ENCODE measurements at regions not wholly inside any gene's neighbourhood (a gene's known extent, or its start where the extent isn't known, plus 50 kb on each side); places are given as distances from the start of the nearest gene placed in this dataset.
"Not testable (repeated sequence)": the region's sequence is repeated elsewhere in the genome, so short reads cannot be mapped to it uniquely, and the experiment has no call there.

DNA sequence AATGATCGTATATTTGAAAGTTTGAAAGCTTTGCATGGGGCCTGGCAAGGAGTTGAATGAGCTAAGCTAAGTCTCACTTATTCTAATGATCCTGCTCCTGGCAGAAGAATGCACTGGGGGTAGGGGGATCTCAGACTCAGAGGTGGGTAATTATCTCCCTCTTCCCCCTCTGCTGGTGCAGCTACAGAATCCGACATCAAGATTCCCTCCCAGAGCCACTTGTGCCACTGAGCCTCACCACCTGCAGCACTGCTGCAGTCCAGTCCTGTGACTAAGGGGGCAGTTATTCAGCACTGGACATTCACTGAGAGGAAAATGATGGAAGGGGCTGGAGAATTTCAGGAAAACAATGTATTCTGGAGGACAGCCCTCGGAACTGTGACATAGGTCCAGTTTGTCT, 205.8 kb downstream of the DEPDC1B start:
- H3K9me3 ChIP-seq (ENCODE audit: insufficient read depth, low read depth), result no peaks in the 10 kb centered on the region
- no peak overlapping the region for H3K4me3 ChIP-seq
- intact Hi-C loops (cut with micrococcal nuclease; ENCODE audit: unreplicated experiment), result no loop called here
- peaks cover 7% of the 10 kb centered on the region; the same call in 1 of the 2 replicates for H3K4me1 ChIP-seq (replicated peaks; ENCODE audit: insufficient read depth)
- no peaks in the 10 kb centered on the region for H3K9me2 ChIP-seq (ENCODE audit: insufficient read depth)
- no peak overlapping the region for H3K4me2 ChIP-seq
- H3K27me3 ChIP-seq (ENCODE audit: insufficient read depth, low read depth), result no peaks in the 10 kb centered on the region
- ChIA-PET POLR2A (ENCODE audit: unreplicated experiment) (no interaction called here), CTCF (no interaction called here)
- no peak overlapping the region for H2AFZ ChIP-seq
- DNase-seq, result no peak
- H3K36me3 ChIP-seq (ENCODE audit: low read depth), result no peaks in the 10 kb centered on the region
- no peak overlapping the region for H3K27ac ChIP-seq
- no peaks in the 10 kb centered on the region for H3K79me2 ChIP-seq (ENCODE audit: low read depth)
- TF ChIP-seq EZH2 (IDR thresholded peaks at IDR 0.05; ENCODE audit: low read depth), result no peak
- TF ChIP-seq, protein P1, sequence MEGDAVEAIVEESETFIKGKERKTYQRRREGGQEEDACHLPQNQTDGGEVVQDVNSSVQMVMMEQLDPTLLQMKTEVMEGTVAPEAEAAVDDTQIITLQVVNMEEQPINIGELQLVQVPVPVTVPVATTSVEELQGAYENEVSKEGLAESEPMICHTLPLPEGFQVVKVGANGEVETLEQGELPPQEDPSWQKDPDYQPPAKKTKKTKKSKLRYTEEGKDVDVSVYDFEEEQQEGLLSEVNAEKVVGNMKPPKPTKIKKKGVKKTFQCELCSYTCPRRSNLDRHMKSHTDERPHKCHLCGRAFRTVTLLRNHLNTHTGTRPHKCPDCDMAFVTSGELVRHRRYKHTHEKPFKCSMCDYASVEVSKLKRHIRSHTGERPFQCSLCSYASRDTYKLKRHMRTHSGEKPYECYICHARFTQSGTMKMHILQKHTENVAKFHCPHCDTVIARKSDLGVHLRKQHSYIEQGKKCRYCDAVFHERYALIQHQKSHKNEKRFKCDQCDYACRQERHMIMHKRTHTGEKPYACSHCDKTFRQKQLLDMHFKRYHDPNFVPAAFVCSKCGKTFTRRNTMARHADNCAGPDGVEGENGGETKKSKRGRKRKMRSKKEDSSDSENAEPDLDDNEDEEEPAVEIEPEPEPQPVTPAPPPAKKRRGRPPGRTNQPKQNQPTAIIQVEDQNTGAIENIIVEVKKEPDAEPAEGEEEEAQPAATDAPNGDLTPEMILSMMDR (conservative IDR thresholded peaks at IDR 0.05), result no peak
- H4K20me1 ChIP-seq (ENCODE audit: insufficient read depth), result no peaks in the 10 kb centered on the region
- BruUV-seq (replicated peaks), result no TSS peak
- H3F3A ChIP-seq (ENCODE audit: insufficient read depth, low read depth), result no peaks in the 10 kb centered on the region

DNA sequence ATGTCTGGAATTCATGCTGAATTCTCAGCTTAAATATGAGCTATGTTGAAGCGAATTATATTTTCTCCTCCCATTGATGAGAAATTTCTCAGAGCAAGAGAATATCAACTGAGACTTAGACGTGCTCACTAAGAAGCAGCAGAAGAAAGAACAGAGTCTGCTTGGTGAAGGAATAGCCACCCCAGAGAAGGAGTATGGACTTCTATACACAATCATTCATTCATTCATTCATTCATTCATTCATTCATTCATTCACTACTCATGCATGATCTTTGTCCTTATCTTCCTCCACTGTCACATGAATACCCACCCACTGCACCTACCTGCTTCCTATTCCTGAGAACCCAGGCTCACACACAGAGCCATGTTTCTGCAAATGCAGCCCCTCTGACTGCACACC, 206.6 kb downstream of the DEPDC1B start:
- H3K27ac ChIP-seq, result no peak overlapping the region
- BruUV-seq (replicated peaks), result no TSS peak
- TF ChIP-seq, protein P1 (conservative IDR thresholded peaks at IDR 0.05), result no peak
- no peak for TF ChIP-seq EZH2 (IDR thresholded peaks at IDR 0.05; ENCODE audit: low read depth)
- intact Hi-C loops (cut with micrococcal nuclease; ENCODE audit: unreplicated experiment), result no loop called here
- H3F3A ChIP-seq (ENCODE audit: insufficient read depth, low read depth), result peaks cover 2% of the 10 kb centered on the region; the same call in 1 of the 2 replicates
- ChIA-PET POLR2A (ENCODE audit: unreplicated experiment) (no interaction called here), CTCF (no interaction called here)
- H3K4me2 ChIP-seq, result no peak overlapping the region
- peaks cover 11% of the 10 kb centered on the region; the same call in 1 of the 2 replicates for H3K4me1 ChIP-seq (replicated peaks; ENCODE audit: insufficient read depth)
- no peaks in the 10 kb centered on the region for H3K79me2 ChIP-seq (ENCODE audit: low read depth)
- no peak for DNase-seq
- H3K9me3 ChIP-seq (ENCODE audit: insufficient read depth, low read depth), result no peaks in the 10 kb centered on the region
- no peaks in the 10 kb centered on the region for H3K27me3 ChIP-seq (ENCODE audit: insufficient read depth, low read depth)
- H3K9me2 ChIP-seq (ENCODE audit: insufficient read depth), result no peaks in the 10 kb centered on the region
- H3K36me3 ChIP-seq (ENCODE audit: low read depth), result no peaks in the 10 kb centered on the region
- no peaks in the 10 kb centered on the region for H4K20me1 ChIP-seq (ENCODE audit: insufficient read depth)
- no peak overlapping the region for H2AFZ ChIP-seq
- H3K4me3 ChIP-seq, result no peak overlapping the region

DNA sequence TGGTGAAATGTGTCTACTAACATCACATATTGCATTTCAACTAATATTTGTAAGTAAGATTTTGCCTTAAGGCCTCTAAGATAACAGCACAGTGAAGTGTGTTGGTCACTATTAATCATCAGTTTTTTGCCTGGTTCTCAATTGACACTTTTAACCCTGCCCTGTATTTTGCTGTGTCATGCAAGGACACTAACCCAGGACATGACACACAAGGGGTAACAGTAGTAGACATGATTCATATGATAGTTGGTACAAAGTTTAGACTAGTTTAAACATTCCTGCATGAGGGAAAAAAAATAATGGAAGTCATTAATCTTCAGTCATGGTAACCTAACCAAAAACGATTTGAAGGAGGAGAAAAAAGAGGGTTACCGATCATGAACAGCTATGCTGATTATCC, 207.0 kb downstream of the DEPDC1B start:
- H3K9me3 ChIP-seq (ENCODE audit: insufficient read depth, low read depth), result no peaks in the 10 kb centered on the region
- CTCF ChIA-PET, result no interaction called here
- H3K79me2 ChIP-seq (ENCODE audit: low read depth), result no peaks in the 10 kb centered on the region
- peaks cover 11% of the 10 kb centered on the region; the same call in 1 of the 2 replicates for H3K4me1 ChIP-seq (replicated peaks; ENCODE audit: insufficient read depth)
- no peak overlapping the region for H3K4me2 ChIP-seq
- H4K20me1 ChIP-seq (ENCODE audit: insufficient read depth), result no peaks in the 10 kb centered on the region
- TF ChIP-seq EZH2 (IDR thresholded peaks at IDR 0.05; ENCODE audit: low read depth), result no peak
- TF ChIP-seq, protein P1 (conservative IDR thresholded peaks at IDR 0.05), result no peak
- intact Hi-C loops (cut with micrococcal nuclease; ENCODE audit: unreplicated experiment), result no loop called here
- H3F3A ChIP-seq (ENCODE audit: insufficient read depth, low read depth), result peaks cover 6% of the 10 kb centered on the region; the same call in 1 of the 2 replicates
- H2AFZ ChIP-seq, result no peak overlapping the region
- no peaks in the 10 kb centered on the region for H3K27me3 ChIP-seq (ENCODE audit: insufficient read depth, low read depth)
- no peak overlapping the region for H3K4me3 ChIP-seq
- BruUV-seq (replicated peaks), result no TSS peak
- POLR2A ChIA-PET (ENCODE audit: unreplicated experiment), result no interaction called here
- H3K27ac ChIP-seq, result no peak overlapping the region
- no peaks in the 10 kb centered on the region for H3K36me3 ChIP-seq (ENCODE audit: low read depth)
- DNase-seq, result peak; percentile 7 to 38
- H3K9me2 ChIP-seq (ENCODE audit: insufficient read depth), result no peaks in the 10 kb centered on the region

DNA sequence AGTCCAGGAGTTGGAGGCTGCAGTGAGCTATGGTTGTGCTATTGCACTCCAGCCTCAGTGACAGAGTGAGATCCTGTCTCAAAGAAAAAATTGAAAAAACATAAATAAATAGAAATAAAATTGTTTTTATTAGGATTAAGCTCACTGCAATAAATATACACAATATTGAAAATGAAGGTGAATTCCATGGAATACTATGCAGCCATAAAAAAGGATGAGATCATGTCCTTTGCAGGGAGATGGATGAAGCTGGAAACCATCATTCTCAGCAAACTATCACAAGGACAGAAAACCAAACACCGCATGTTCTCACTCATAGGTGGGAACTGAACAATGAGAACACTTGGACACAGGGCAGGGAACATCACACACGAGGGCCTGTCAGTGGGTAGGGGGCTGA, 207.6 kb downstream of the DEPDC1B start:
- H3K9me3 ChIP-seq (ENCODE audit: insufficient read depth, low read depth); H4K20me1 ChIP-seq (ENCODE audit: insufficient read depth); POLR2A ChIA-PET (ENCODE audit: unreplicated experiment); H3K36me3 ChIP-seq (ENCODE audit: low read depth); BruUV-seq (replicated peaks); H3K4me2 ChIP-seq; H3K27ac ChIP-seq; DNase-seq; intact Hi-C loops (cut with micrococcal nuclease; ENCODE audit: unreplicated experiment); CTCF ChIA-PET; H2AFZ ChIP-seq; H3F3A ChIP-seq (ENCODE audit: insufficient read depth, low read depth); H3K27me3 ChIP-seq (ENCODE audit: insufficient read depth, low read depth); H3K9me2 ChIP-seq (ENCODE audit: insufficient read depth); H3K79me2 ChIP-seq (ENCODE audit: low read depth); H3K4me3 ChIP-seq: not testable (repeated sequence)
- H3K4me1 ChIP-seq (replicated peaks; ENCODE audit: insufficient read depth), result peaks cover 16% of the 10 kb centered on the region
